SK-N-MC (cell line): ENCODE measurements at regions not wholly inside any gene's neighbourhood (a gene's known extent, or its start where the extent isn't known, plus 50 kb on each side); places are given as distances from the start of the nearest gene placed in this dataset.

Experiments
- EZH2 ChIP-seq: fragments of 200-600 bp; sonication (generic); IDR thresholded peaks from one replicate; pipeline ENCODE4 v1.6.1; 2017; ENCODE audit warnings: antibody characterized with exemption
- FOXP2 ChIP-seq: optimal IDR thresholded peaks from 2 replicates; pipeline ENCODE3; 2011; ENCODE audit warnings: mild to moderate bottlenecking, moderate library complexity; ENCODE audit not compliant: insufficient read depth; ENCODE audit errors: extremely low read length, control extremely low read depth
- POLR2AphosphoS5 ChIP-seq: IDR thresholded peaks from 2 replicates; pipeline ENCODE4 v1.6.1; 2012; ENCODE audit warnings: mild to moderate bottlenecking, low read depth, low read length, borderline replicate concordance

- TF ChIP-seq POLR2AphosphoS5 (no peak), EZH2 (no peak), FOXP2 (no peak)
Observed at GRCh38 chr1:209457401-209458125, 126.0 kb upstream of the CAMK1G start.
